Ectodermal cell (in vitro differentiated cells): ENCODE measurements at regions not wholly inside any gene's neighbourhood (a gene's known extent, or its start where the extent isn't known, plus 50 kb on each side); places are given as distances from the start of the nearest gene placed in this dataset.
"Not testable (repeated sequence)": the region's sequence is repeated elsewhere in the genome, so short reads cannot be mapped to it uniquely, and the experiment has no call there.

Source experiments
- H3K27ac ChIP-seq: 2 replicates; pipeline ENCODE4 v1.7.0; 2013; ENCODE audit warnings: mild to moderate bottlenecking, low read depth, low read length; ENCODE audit not compliant: insufficient read depth, poor library complexity, severe bottlenecking
- H3K27me3 ChIP-seq: 2 replicates; pipeline ENCODE4 v1.7.0; 2013; ENCODE audit warnings: mild to moderate bottlenecking, low read length; ENCODE audit not compliant: insufficient read depth, control insufficient read depth, poor library complexity, severe bottlenecking
- H3K36me3 ChIP-seq: one replicate; pipeline ENCODE4 v1.7.0; 2013; ENCODE audit warnings: low read length; ENCODE audit not compliant: control insufficient read depth, insufficient read depth
- H3K4me1 ChIP-seq: one replicate; pipeline ENCODE4 v1.7.0; 2013; ENCODE audit warnings: low read length; ENCODE audit not compliant: control insufficient read depth, insufficient read depth
- H3K4me3 ChIP-seq: 2 replicates; pipeline ENCODE4 v1.7.0; 2013; ENCODE audit warnings: low read depth, low read length, control low read depth; ENCODE audit not compliant: insufficient read depth
- H3K9me3 ChIP-seq: 2 replicates; pipeline ENCODE4 v1.7.0; 2013; ENCODE audit warnings: mild to moderate bottlenecking, low read length, moderate library complexity; ENCODE audit not compliant: control insufficient read depth
- WGBS, 2 experiments: methylation state at CpG; one replicate each; pipeline ENCODE4 v1.1.7; 2013; ENCODE audit warnings: missing lambda C conversion rate in 2 of 2; 5-methylcytosine and 5-hydroxymethylcytosine counted together

- Histone ChIP-seq H3K9me3 (no peaks in the 10 kb centered on the region), H3K27ac (no peak overlapping the region), H3K27me3 (no peaks in the 10 kb centered on the region), H3K36me3 (no peaks in the 10 kb centered on the region), H3K4me1 (no peaks in the 10 kb centered on the region), H3K4me3 (no peak overlapping the region)
- 70 to 83% methylated on average over 2 of the region's 3 CpGs for WGBS, 2 experiments
Measured at GRCh38 chr4:160563552-160564282, 1460.8 kb downstream of the RAPGEF2 start.

GRCh38 chr4:160567634-160568033 lies 1464.8 kb downstream of the RAPGEF2 start:
- no peaks in the 10 kb centered on the region for H3K9me3 ChIP-seq
- no peaks in the 10 kb centered on the region for H3K4me1 ChIP-seq
- WGBS, 2 experiments: 100% methylated on average over 1 of the region's 1 CpG
- no peaks in the 10 kb centered on the region for H3K36me3 ChIP-seq
- H3K27me3 ChIP-seq: no peaks in the 10 kb centered on the region
- H3K4me3 ChIP-seq: no peak overlapping the region
- no peak overlapping the region for H3K27ac ChIP-seq

- Histone ChIP-seq H3K27ac (no peak overlapping the region), H3K36me3 (no peaks in the 10 kb centered on the region), H3K27me3 (no peaks in the 10 kb centered on the region), H3K9me3 (no peaks in the 10 kb centered on the region), H3K4me1 (no peaks in the 10 kb centered on the region), H3K4me3 (no peak overlapping the region)
Measured at GRCh38 chr4:160570271-160570670, 1467.4 kb downstream of the RAPGEF2 start.

GRCh38 chr4:160574272-160574671 lies 1471.4 kb downstream of the RAPGEF2 start:
- not testable (repeated sequence) for H3K9me3 ChIP-seq, H3K36me3 ChIP-seq, H3K4me3 ChIP-seq, H3K27ac ChIP-seq, H3K4me1 ChIP-seq, H3K27me3 ChIP-seq
- 83 to 88% methylated on average over 18 of the region's 18 CpGs for WGBS, 2 experiments

GRCh38 chr4:160580581-160580980 lies 1477.7 kb downstream of the RAPGEF2 start:
- no peaks in the 10 kb centered on the region for H3K4me1 ChIP-seq
- no peak overlapping the region for H3K4me3 ChIP-seq
- H3K9me3 ChIP-seq: no peaks in the 10 kb centered on the region
- H3K27ac ChIP-seq: no peak overlapping the region
- H3K36me3 ChIP-seq: no peaks in the 10 kb centered on the region
- WGBS, 2 experiments: 60 to 67% methylated on average over 1 of the region's 1 CpG
- no peaks in the 10 kb centered on the region for H3K27me3 ChIP-seq

- WGBS, 2 experiments: 37 to 90% methylated on average over 1 to 4 of the region's 4 CpGs
Measured at GRCh38 chr4:160592258-160592657, 1489.4 kb downstream of the RAPGEF2 start.

GRCh38 chr4:160595646-160596045 lies 1492.8 kb downstream of the RAPGEF2 start:
- H3K27ac ChIP-seq: no peak overlapping the region
- no peaks in the 10 kb centered on the region for H3K9me3 ChIP-seq
- WGBS, 2 experiments: 95% methylated on average over 5 of the region's 5 CpGs
- H3K4me3 ChIP-seq: no peak overlapping the region
- H3K27me3 ChIP-seq: no peaks in the 10 kb centered on the region
- H3K36me3 ChIP-seq: no peaks in the 10 kb centered on the region
- no peaks in the 10 kb centered on the region for H3K4me1 ChIP-seq

More at GRCh38 chr4:160592258-160592657, 1489.4 kb downstream of the RAPGEF2 start:
- Histone ChIP-seq H3K27ac (no peak overlapping the region), H3K27me3 (no peaks in the 10 kb centered on the region), H3K36me3 (no peaks in the 10 kb centered on the region), H3K4me3 (no peak overlapping the region), H3K4me1 (no peaks in the 10 kb centered on the region), H3K9me3 (no peaks in the 10 kb centered on the region)

- H3K4me3 ChIP-seq: no peak overlapping the region
- H3K27ac ChIP-seq: no peak overlapping the region
- no peaks in the 10 kb centered on the region for H3K27me3 ChIP-seq
- no peaks in the 10 kb centered on the region for H3K4me1 ChIP-seq
- WGBS, 2 experiments: 94 to 100% methylated on average over 3 of the region's 4 CpGs
- H3K36me3 ChIP-seq: no peaks in the 10 kb centered on the region
- no peaks in the 10 kb centered on the region for H3K9me3 ChIP-seq
Measured at GRCh38 chr4:160604541-160604940, 1501.7 kb downstream of the RAPGEF2 start.

GRCh38 chr4:160611181-160611580 lies 1508.3 kb downstream of the RAPGEF2 start:
- Histone ChIP-seq H3K4me3 (no peak overlapping the region), H3K9me3 (no peaks in the 10 kb centered on the region), H3K36me3 (no peaks in the 10 kb centered on the region), H3K4me1 (no peaks in the 10 kb centered on the region), H3K27ac (no peak overlapping the region), H3K27me3 (no peaks in the 10 kb centered on the region)
- WGBS, 2 experiments: 92 to 94% methylated on average over 2 to 3 of the region's 3 CpGs

GRCh38 chr4:160631044-160631443 lies 1528.2 kb downstream of the RAPGEF2 start:
- Histone ChIP-seq H3K27me3 (no peaks in the 10 kb centered on the region), H3K36me3 (no peaks in the 10 kb centered on the region), H3K4me1 (no peaks in the 10 kb centered on the region), H3K27ac (no peak overlapping the region), H3K9me3 (no peaks in the 10 kb centered on the region), H3K4me3 (no peak overlapping the region)
- 89 to 100% methylated on average over 1 of the region's 1 CpG for WGBS, 2 experiments

- H3K27me3 ChIP-seq: no peaks in the 10 kb centered on the region
- no peaks in the 10 kb centered on the region for H3K36me3 ChIP-seq
- H3K27ac ChIP-seq: no peak overlapping the region
- 94 to 100% methylated on average over 3 of the region's 3 CpGs for WGBS, 2 experiments
- no peaks in the 10 kb centered on the region for H3K4me1 ChIP-seq
- no peak overlapping the region for H3K4me3 ChIP-seq
- H3K9me3 ChIP-seq: no peaks in the 10 kb centered on the region
Measured at GRCh38 chr4:160652790-160653189, 1511.0 kb downstream of the FSTL5 start.
